ENCODE measurements at regions not wholly inside any gene's neighbourhood (a gene's known extent, or its start where the extent isn't known, plus 50 kb on each side); places are given as distances from the start of the nearest gene placed in this dataset.

- TF ChIP-seq SPI1 (IDR thresholded peaks at IDR 0.05; ENCODE audit: borderline replicate concordance, low read depth) (no peak), CTCF (IDR thresholded peaks at IDR 0.05; ENCODE audit: insufficient read depth, low read length) (no peak), POLR2AphosphoS5 (IDR thresholded peaks at IDR 0.05; ENCODE audit: low read depth) (no peak), GABPA (IDR thresholded peaks at IDR 0.05; ENCODE audit: low read depth) (no peak)
- TF ChIP-seq, protein P1, sequence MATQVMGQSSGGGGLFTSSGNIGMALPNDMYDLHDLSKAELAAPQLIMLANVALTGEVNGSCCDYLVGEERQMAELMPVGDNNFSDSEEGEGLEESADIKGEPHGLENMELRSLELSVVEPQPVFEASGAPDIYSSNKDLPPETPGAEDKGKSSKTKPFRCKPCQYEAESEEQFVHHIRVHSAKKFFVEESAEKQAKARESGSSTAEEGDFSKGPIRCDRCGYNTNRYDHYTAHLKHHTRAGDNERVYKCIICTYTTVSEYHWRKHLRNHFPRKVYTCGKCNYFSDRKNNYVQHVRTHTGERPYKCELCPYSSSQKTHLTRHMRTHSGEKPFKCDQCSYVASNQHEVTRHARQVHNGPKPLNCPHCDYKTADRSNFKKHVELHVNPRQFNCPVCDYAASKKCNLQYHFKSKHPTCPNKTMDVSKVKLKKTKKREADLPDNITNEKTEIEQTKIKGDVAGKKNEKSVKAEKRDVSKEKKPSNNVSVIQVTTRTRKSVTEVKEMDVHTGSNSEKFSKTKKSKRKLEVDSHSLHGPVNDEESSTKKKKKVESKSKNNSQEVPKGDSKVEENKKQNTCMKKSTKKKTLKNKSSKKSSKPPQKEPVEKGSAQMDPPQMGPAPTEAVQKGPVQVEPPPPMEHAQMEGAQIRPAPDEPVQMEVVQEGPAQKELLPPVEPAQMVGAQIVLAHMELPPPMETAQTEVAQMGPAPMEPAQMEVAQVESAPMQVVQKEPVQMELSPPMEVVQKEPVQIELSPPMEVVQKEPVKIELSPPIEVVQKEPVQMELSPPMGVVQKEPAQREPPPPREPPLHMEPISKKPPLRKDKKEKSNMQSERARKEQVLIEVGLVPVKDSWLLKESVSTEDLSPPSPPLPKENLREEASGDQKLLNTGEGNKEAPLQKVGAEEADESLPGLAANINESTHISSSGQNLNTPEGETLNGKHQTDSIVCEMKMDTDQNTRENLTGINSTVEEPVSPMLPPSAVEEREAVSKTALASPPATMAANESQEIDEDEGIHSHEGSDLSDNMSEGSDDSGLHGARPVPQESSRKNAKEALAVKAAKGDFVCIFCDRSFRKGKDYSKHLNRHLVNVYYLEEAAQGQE (IDR thresholded peaks at IDR 0.05; ENCODE audit: insufficient replicate concordance, low read depth): no peak
- Histone ChIP-seq H3K27ac (replicated peaks) (no peak overlapping the region), H3K4me3 (replicated peaks; ENCODE audit: insufficient read depth, low read length) (no peak overlapping the region), H3K27me3 (ENCODE audit: insufficient read depth, poor library complexity, severe bottlenecking) (no peaks in the 10 kb centered on the region)
- no peak for DNase-seq (ENCODE audit: low read depth in 1 of 2, low spot score in 1 of 2)
Measured at GRCh38 chr18:44626807-44627206, 53.9 kb upstream of the SETBP1 start.

GRCh38 chr18:44627280-44627679 is 53.4 kb upstream of the SETBP1 start:
- Histone ChIP-seq H3K27me3 (ENCODE audit: insufficient read depth, poor library complexity, severe bottlenecking) (no peaks in the 10 kb centered on the region), H3K27ac (replicated peaks) (no peak overlapping the region), H3K4me3 (replicated peaks; ENCODE audit: insufficient read depth, low read length) (no peak overlapping the region)
- TF ChIP-seq, protein P1 (IDR thresholded peaks at IDR 0.05; ENCODE audit: insufficient replicate concordance, low read depth): no peak
- TF ChIP-seq CTCF (IDR thresholded peaks at IDR 0.05; ENCODE audit: insufficient read depth, low read length): no peak
- no peak for TF ChIP-seq SPI1 (IDR thresholded peaks at IDR 0.05; ENCODE audit: borderline replicate concordance, low read depth)
- TF ChIP-seq POLR2AphosphoS5 (IDR thresholded peaks at IDR 0.05; ENCODE audit: low read depth): no peak
- no peak for TF ChIP-seq GABPA (IDR thresholded peaks at IDR 0.05; ENCODE audit: low read depth)
- no peak for DNase-seq (ENCODE audit: low read depth in 1 of 2, low spot score in 1 of 2)

- no peak for TF ChIP-seq POLR2AphosphoS5 (IDR thresholded peaks at IDR 0.05; ENCODE audit: low read depth)
- TF ChIP-seq, protein P1 (IDR thresholded peaks at IDR 0.05; ENCODE audit: insufficient replicate concordance, low read depth): no peak
- no peak for TF ChIP-seq SPI1 (IDR thresholded peaks at IDR 0.05; ENCODE audit: borderline replicate concordance, low read depth)
- no peak for TF ChIP-seq CTCF (IDR thresholded peaks at IDR 0.05; ENCODE audit: insufficient read depth, low read length)
- no peak overlapping the region for H3K4me3 ChIP-seq (replicated peaks; ENCODE audit: insufficient read depth, low read length)
- H3K27ac ChIP-seq (replicated peaks): no peak overlapping the region
- H3K27me3 ChIP-seq (ENCODE audit: insufficient read depth, poor library complexity, severe bottlenecking): no peaks in the 10 kb centered on the region
- no peak for DNase-seq (ENCODE audit: low read depth in 1 of 2, low spot score in 1 of 2)
Measured at GRCh38 chr18:44629406-44629805, 51.3 kb upstream of the SETBP1 start.

Measured in HL-60 (cell line).